ENCODE measurements at regions not wholly inside any gene's neighbourhood (a gene's known extent, or its start where the extent isn't known, plus 50 kb on each side); places are given as distances from the start of the nearest gene placed in this dataset.

- TF ChIP-seq SMC3 (IDR thresholded peaks at IDR 0.05; ENCODE audit: low read depth, low read length) = no peak
- no peak for TF ChIP-seq RFX5 (IDR thresholded peaks at IDR 0.05; ENCODE audit: low read length)
- TF ChIP-seq ELF1 (IDR thresholded peaks at IDR 0.05) = no peak
- TF ChIP-seq EP300 (IDR thresholded peaks at IDR 0.05; ENCODE audit: borderline replicate concordance in 1 of 2, low read depth in 1 of 2, low read length in 1 of 2) = no peak
- no peak for TF ChIP-seq MAX (IDR thresholded peaks at IDR 0.05; ENCODE audit: low read depth)
- TF ChIP-seq TCF12 (IDR thresholded peaks at IDR 0.05) = no peak
- TF ChIP-seq GABPA (IDR thresholded peaks at IDR 0.05; ENCODE audit: low read depth) = no peak
- TF ChIP-seq FOXM1 (IDR thresholded peaks at IDR 0.05; ENCODE audit: low read depth) = no peak
- TF ChIP-seq RCOR1 (IDR thresholded peaks at IDR 0.05; ENCODE audit: low read length) = no peak
- TF ChIP-seq NFIC (IDR thresholded peaks at IDR 0.05; ENCODE audit: borderline replicate concordance) = no peak
- no peak overlapping the region for H3K27ac ChIP-seq (ENCODE audit: low read depth in 2 of 2, low read length in 1 of 2)
- peaks cover 0 to 25% of the 10 kb centered on the region in 2 experiments; a peak in 1 of 4 replicates for H3K4me1 ChIP-seq (ENCODE audit: control insufficient read depth in 1 of 2, insufficient read depth in 2 of 2, low read depth in 1 of 2, low read length in 1 of 2)
- no peaks in the 10 kb centered on the region for H3F3A ChIP-seq (replicated peaks; ENCODE audit: insufficient read depth)
- ChIA-PET CTCF (interaction anchor here (1.3 to 1.6 kb wide), 3 partner anchors 16 to 83 kb away, joined by 3 to 5 read pairs (median 5); no protein-coding TSS in a partner anchor), POLR2A (no interaction called here)
- no peak for DNase-seq
- peaks cover 4% of the 10 kb centered on the region; the same call in 1 of the 2 replicates for H3K9me3 ChIP-seq
- H3K36me3 ChIP-seq (replicated peaks in 1 of 2; ENCODE audit: control insufficient read depth in 1 of 2, insufficient read depth in 2 of 2, low read length in 1 of 2) = no peaks in the 10 kb centered on the region
- no peak overlapping the region for H3K4me3 ChIP-seq (ENCODE audit: low read depth in 2 of 2, low read length in 1 of 2)
- no peak overlapping the region for H3K9ac ChIP-seq
- H2AFZ ChIP-seq (ENCODE audit: low read depth) = no peak overlapping the region
- no peak overlapping the region for H3K4me2 ChIP-seq
- no peaks in the 10 kb centered on the region for H4K20me1 ChIP-seq (ENCODE audit: insufficient read depth)
- no peaks in the 10 kb centered on the region for H3K79me2 ChIP-seq (ENCODE audit: insufficient read depth)
- no peaks in the 10 kb centered on the region for H3K9me2 ChIP-seq
- no peaks in the 10 kb centered on the region for H3K27me3 ChIP-seq (ENCODE audit: insufficient read depth)
- 28% methylated on average over 4 of the region's 4 CpGs for WGBS (ENCODE audit: low lambda C conversion rate)
Observed at GRCh38 chr2:440403-440740, 152.5 kb upstream of the ALKAL2 start.

- no peaks in the 10 kb centered on the region for H3K27me3 ChIP-seq (ENCODE audit: insufficient read depth)
- no peaks in the 10 kb centered on the region for H4K20me1 ChIP-seq (ENCODE audit: insufficient read depth)
- DNase-seq = no peak
- H3K9me2 ChIP-seq = no peaks in the 10 kb centered on the region
- H3K4me1 ChIP-seq (ENCODE audit: control insufficient read depth in 1 of 2, insufficient read depth in 2 of 2, low read depth in 1 of 2, low read length in 1 of 2) = peaks cover 0 to 25% of the 10 kb centered on the region in 2 experiments; a peak in 1 of 4 replicates
- WGBS (ENCODE audit: low lambda C conversion rate) = 70% methylated on average over 20 of the region's 24 CpGs
- H3K9me3 ChIP-seq = peaks cover 6% of the 10 kb centered on the region; the same call in 1 of the 2 replicates
- H3K4me3 ChIP-seq (ENCODE audit: low read depth in 2 of 2, low read length in 1 of 2) = no peak overlapping the region
- no peak overlapping the region for H3K9ac ChIP-seq
- no peaks in the 10 kb centered on the region for H3K79me2 ChIP-seq (ENCODE audit: insufficient read depth)
- H2AFZ ChIP-seq (ENCODE audit: low read depth) = no peak overlapping the region
- no peak overlapping the region for H3K4me2 ChIP-seq
- ChIA-PET POLR2A (no interaction called here), CTCF (interaction anchor here (0.6 to 1.6 kb wide), 4 partner anchors 17 to 83 kb away, joined by 3 to 5 read pairs (median 4); no protein-coding TSS in a partner anchor)
- H3K36me3 ChIP-seq (replicated peaks in 1 of 2; ENCODE audit: control insufficient read depth in 1 of 2, insufficient read depth in 2 of 2, low read length in 1 of 2) = no peaks in the 10 kb centered on the region
- H3K27ac ChIP-seq (ENCODE audit: low read depth in 2 of 2, low read length in 1 of 2) = no peak overlapping the region
- TF ChIP-seq ELF1 (IDR thresholded peaks at IDR 0.05) = no peak
- no peak for TF ChIP-seq FOXM1 (IDR thresholded peaks at IDR 0.05; ENCODE audit: low read depth)
- TF ChIP-seq SIN3A (IDR thresholded peaks at IDR 0.05; ENCODE audit: borderline replicate concordance, low read depth, low read length) = no peak
- no peak for TF ChIP-seq IRF3 (IDR thresholded peaks at IDR 0.05; ENCODE audit: low read depth, low read length)
- no peak for TF ChIP-seq JUND (IDR thresholded peaks at IDR 0.05)
- no peak for TF ChIP-seq MXI1 (IDR thresholded peaks at IDR 0.05; ENCODE audit: low read depth, low read length)
- TF ChIP-seq RXRA (IDR thresholded peaks at IDR 0.05; ENCODE audit: borderline replicate concordance, low read depth) = no peak
- TF ChIP-seq TEAD4 (IDR thresholded peaks at IDR 0.05; ENCODE audit: borderline replicate concordance, insufficient read depth) = no peak
- TF ChIP-seq MEF2A (IDR thresholded peaks at IDR 0.05; ENCODE audit: borderline replicate concordance, low read depth) = no peak
- no peak for TF ChIP-seq NFIC (IDR thresholded peaks at IDR 0.05; ENCODE audit: borderline replicate concordance)
- TF ChIP-seq RCOR1 (IDR thresholded peaks at IDR 0.05; ENCODE audit: low read length) = no peak
- no peak for TF ChIP-seq RFX5 (IDR thresholded peaks at IDR 0.05; ENCODE audit: low read length)
- TF ChIP-seq EP300 (IDR thresholded peaks at IDR 0.05; ENCODE audit: borderline replicate concordance in 1 of 2, low read depth in 1 of 2, low read length in 1 of 2) = no peak
- no peak for TF ChIP-seq ZBTB33 (IDR thresholded peaks at IDR 0.05; ENCODE audit: borderline replicate concordance, low read depth)
- no peak for TF ChIP-seq RAD21 (IDR thresholded peaks at IDR 0.05; ENCODE audit: low read length)
- no peak for TF ChIP-seq POLR2AphosphoS5 (IDR thresholded peaks at IDR 0.05; ENCODE audit: low read depth, low read length)
- no peak for TF ChIP-seq YY1 (IDR thresholded peaks at IDR 0.05; ENCODE audit: low read depth)
- no peak for TF ChIP-seq TCF12 (IDR thresholded peaks at IDR 0.05)
- H3F3A ChIP-seq (replicated peaks; ENCODE audit: insufficient read depth) = no peaks in the 10 kb centered on the region
Observed at GRCh38 chr2:439556-440402, 151.9 kb upstream of the ALKAL2 start.
